ENCODE measurements at regions not wholly inside any gene's neighbourhood (a gene's known extent, or its start where the extent isn't known, plus 50 kb on each side); places are given as distances from the start of the nearest gene placed in this dataset.

- no peak for DNase-seq (ENCODE audit: low spot score)
Measured at GRCh38 chr18:72181241-72181764, 362.8 kb downstream of the CBLN2 start.

- no peak for DNase-seq (ENCODE audit: low spot score)
Measured at GRCh38 chr18:72180689-72181088, 363.5 kb downstream of the CBLN2 start.

GRCh38 chr18:72174972-72175649 lies 369.0 kb downstream of the CBLN2 start:
- DNase-seq (ENCODE audit: low spot score): no peak

GRCh38 chr18:72171596-72171995 lies 372.5 kb downstream of the CBLN2 start:
- no peak for DNase-seq (ENCODE audit: low spot score)

- DNase-seq (ENCODE audit: low spot score): no peak
Measured at GRCh38 chr18:72161691-72162090, 382.5 kb downstream of the CBLN2 start.

- no peak for DNase-seq (ENCODE audit: low spot score)
Measured at GRCh38 chr18:72160510-72161445, 383.4 kb downstream of the CBLN2 start.

- DNase-seq (ENCODE audit: low spot score): no peak
Measured at GRCh38 chr18:72155327-72155726, 388.8 kb downstream of the CBLN2 start.

- DNase-seq (ENCODE audit: low spot score): no peak
Measured at GRCh38 chr18:72154926-72155325, 389.2 kb downstream of the CBLN2 start.

- DNase-seq (ENCODE audit: low spot score): no peak
Measured at GRCh38 chr18:72152935-72153334, 391.2 kb downstream of the CBLN2 start.

- DNase-seq (ENCODE audit: low spot score): no peak
Measured at GRCh38 chr18:72147830-72148229, 396.3 kb downstream of the CBLN2 start.

- no peak for DNase-seq (ENCODE audit: low spot score)
Measured at GRCh38 chr18:72140007-72140406, 404.1 kb downstream of the CBLN2 start.

- no peak for DNase-seq (ENCODE audit: low spot score)
Measured at GRCh38 chr18:72128649-72129048, 415.5 kb downstream of the CBLN2 start.

- no peak for DNase-seq (ENCODE audit: low spot score)
Measured at GRCh38 chr18:72122103-72122502, 422.0 kb downstream of the CBLN2 start.

GRCh38 chr18:72119082-72119481 lies 425.1 kb downstream of the CBLN2 start:
- no peak for DNase-seq (ENCODE audit: low spot score)

- DNase-seq (ENCODE audit: low spot score): no peak
Measured at GRCh38 chr18:72114801-72115594, 429.1 kb downstream of the CBLN2 start.

GRCh38 chr18:72107647-72108383 lies 436.3 kb downstream of the CBLN2 start:
- no peak for DNase-seq (ENCODE audit: low spot score)

GRCh38 chr18:72104851-72105250 lies 439.3 kb downstream of the CBLN2 start:
- no peak for DNase-seq (ENCODE audit: low spot score)

GRCh38 chr18:72102412-72102811 lies 441.7 kb downstream of the CBLN2 start:
- no peak for DNase-seq (ENCODE audit: low spot score)

GRCh38 chr18:72100465-72101004 lies 443.6 kb downstream of the CBLN2 start:
- no peak for DNase-seq (ENCODE audit: low spot score)

- DNase-seq (ENCODE audit: low spot score): no peak
Measured at GRCh38 chr18:72091369-72091768, 452.8 kb downstream of the CBLN2 start.

GRCh38 chr18:72089432-72089831 lies 454.7 kb downstream of the CBLN2 start:
- no peak for DNase-seq (ENCODE audit: low spot score)
